GM21447 (cell line): ENCODE measurements at regions not wholly inside any gene's neighbourhood (a gene's known extent, or its start where the extent isn't known, plus 50 kb on each side); places are given as distances from the start of the nearest gene placed in this dataset.

Experiments used
- ATAC-seq: cut with Tn5 transposase; IDR thresholded peaks from one replicate; pipeline ENCODE4 v1.9.1; 2021; ENCODE audit not compliant: unreplicated experiment

DNA sequence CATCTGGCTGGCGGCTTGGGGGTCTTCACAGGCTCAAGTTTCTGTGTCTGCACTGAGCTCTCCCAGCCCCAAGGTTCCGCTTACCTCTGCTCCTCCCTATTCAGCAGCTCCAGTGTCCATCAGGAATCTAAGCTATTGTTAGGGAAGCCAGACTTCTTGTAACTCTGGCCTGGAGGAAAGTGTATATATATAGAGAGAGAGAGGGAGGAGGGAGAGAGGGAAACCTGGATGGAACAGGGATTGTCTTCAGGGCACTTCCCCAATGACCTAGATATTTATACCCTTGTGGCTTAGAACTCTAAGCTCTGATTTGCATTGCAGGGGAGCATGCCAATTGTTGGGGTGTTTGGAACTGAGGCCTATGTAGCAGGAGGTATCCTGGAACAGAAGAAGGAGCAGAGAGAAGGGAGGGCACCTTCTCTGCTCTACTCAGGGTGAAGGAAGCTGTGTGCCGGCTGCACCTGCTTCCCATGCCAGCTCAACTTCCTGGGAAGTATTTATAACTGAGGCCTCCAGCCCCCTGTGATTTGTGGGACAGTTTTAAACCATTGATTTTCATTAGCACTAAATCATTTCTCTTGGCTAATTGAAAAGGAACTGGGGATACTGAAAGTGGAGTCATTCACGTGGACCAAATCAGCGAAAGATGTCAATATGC lies 70.9 kb downstream of the NAV1 start:
- ATAC-seq, result no peak

DNA sequence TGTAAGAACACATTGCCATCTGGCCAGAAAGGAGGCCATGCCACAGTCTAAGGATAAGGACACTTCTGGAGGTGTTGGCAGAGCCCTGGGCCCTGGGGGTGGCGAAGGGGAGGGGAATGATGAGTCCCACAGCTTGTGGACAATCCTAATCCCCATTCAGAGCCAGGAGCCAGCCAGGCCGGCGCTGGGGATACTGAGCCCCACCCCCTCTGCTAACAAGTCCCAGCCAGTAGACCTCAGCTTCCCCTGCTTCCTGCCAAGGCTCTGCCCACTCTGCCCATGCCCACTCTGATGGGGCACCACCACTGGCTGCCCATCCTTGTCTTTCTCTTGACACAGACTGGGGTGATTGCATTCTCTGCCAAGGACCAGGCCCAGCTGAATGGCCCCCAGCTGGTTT lies 71.9 kb downstream of the NAV1 start:
- ATAC-seq, result no peak

- no peak for ATAC-seq
These were observed 73.7 kb downstream of the NAV1 start for GRCh38 chr1:201612645-201613044.

DNA sequence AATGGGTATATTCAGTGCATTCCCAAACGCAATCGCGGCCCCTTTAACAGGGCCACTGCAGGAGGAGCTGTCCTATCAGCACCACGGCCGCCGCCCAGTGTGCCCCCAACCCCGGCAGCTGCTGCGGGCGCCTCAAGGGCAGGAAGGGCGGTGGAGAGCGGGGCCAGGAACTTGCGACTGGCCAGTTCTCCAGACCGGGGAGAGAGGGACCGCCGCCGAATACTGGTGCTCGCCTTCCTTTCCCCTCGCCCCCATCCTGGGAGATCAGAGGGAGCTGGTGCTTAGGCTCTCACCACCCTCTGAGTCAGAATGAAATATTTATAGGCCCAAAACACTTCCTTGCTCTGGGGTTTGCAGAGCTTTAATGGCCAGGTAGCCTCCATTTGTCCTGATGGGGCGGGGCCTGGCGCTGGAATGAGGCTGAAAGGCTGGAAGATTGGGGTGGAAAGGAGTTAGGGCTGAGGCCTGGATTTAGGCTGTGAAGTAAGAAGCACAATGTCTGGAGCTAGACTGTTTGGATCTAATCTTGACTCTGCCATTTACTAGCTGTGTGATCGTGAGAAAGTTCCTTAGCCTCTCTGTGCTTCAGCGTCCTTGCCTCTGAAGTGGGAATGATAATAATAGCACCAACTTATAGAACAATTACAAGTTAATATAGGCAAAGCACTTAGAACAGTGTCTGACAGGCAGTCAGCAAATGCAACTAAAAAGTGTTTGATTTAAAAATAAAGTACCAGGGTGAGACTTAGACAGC lies 75.5 kb downstream of the NAV1 start:
- no peak for ATAC-seq

- no peak for ATAC-seq
These were observed 78.2 kb downstream of the NAV1 start for GRCh38 chr1:201617157-201617556.

GRCh38 chr1:201618389-201618788 lies 79.5 kb downstream of the NAV1 start:
- no peak for ATAC-seq

- no peak for ATAC-seq
These were observed 80.0 kb downstream of the NAV1 start for GRCh38 chr1:201618905-201619304.

DNA sequence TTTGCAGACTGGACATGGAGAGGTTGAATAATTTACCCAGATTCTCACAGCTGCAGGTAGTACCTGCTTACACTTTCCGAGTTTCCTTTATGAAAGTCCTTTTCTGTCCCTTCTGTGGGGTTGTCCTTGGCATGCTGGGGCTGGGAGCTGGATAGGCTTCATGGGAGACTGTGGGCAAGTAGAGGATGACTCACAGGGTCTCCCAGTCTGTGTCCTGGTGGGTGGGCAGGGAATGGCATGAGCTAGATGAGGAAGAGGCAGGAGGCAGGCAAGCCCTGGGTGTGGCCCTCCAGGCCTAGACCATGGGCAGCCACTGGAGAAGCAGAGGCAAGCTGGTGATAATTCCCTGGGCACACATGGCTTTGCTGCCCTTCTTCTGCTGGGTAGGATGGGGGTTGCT lies 80.6 kb downstream of the NAV1 start:
- ATAC-seq, result no peak

DNA sequence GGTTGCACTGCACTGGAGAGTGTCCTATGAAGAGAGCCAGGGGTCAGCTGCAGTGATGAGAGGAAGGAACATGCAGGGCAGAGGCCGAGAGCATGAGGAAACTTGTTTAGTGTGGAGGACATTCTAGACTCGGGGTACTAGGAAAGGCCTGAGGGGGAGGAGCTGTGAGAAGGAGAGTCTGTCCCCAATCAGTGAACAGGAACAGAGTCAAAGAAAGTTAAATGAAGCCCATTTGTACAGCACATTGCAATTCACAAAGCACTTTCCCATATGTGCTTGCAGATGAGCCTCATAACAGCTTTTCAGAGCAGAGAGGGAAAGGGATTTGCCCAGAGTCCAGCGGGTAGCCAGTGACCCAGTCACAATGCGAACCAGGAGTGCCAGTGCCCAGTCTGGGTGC lies 83.4 kb downstream of the NAV1 start:
- no peak for ATAC-seq

- no peak for ATAC-seq
These were observed 83.9 kb downstream of the NAV1 start for GRCh38 chr1:201622824-201623223.

- ATAC-seq, result no peak
These were observed 85.9 kb downstream of the NAV1 start for GRCh38 chr1:201624741-201625225.

- no peak for ATAC-seq
These were observed 86.4 kb downstream of the NAV1 start for GRCh38 chr1:201625226-201625761.

DNA sequence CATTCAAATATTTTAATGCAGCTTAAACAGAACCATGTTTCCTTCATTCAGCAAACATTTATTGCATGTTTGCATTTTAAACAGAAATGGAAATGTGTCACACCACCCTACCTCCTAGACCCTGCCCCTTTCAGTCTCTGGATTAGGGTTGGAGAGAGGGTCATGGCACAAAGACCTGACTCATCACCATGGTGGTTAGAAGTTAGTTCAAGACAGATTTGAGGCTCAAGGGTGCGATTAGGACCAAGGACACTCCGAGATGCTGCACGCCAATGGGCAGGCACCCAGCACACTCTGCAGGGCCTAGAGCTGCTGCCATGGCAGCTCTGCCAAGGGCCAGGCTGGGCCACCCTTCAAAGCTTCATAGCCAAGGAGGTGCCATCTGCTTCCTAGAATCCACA lies 86.9 kb downstream of the NAV1 start:
- no peak for ATAC-seq

DNA sequence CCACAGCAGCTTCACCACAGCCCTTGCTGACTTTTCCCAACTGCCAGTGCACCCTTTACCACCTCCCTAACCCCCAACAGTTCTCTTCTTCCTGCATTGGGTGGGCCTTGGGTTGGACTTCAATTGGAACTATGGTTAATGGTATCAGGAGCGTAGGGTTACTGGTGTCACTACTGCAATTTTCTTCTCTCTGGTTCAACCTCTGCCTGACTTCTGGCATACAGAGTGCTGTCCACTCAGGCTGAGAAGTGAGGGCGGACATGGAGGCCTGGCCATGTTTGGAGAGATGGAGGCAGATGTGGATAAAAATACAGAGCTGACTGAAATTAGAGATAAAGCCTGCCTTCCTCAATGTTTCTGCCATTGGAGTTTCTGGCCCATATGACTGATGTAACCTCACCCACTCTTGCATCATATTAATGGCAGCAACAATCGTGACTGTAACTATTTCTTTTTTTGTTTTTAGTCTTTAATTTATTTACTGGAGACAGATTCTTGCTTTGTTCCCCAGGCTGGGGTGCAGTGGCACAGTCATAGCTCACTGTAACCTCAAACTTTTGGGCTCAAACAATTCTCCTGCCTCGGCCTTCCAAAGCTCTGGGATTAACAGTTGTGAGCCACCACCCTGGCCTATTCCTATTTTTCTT lies 87.8 kb downstream of the NAV1 start:
- no peak for ATAC-seq

- no peak for ATAC-seq
These were observed 89.6 kb downstream of the NAV1 start for GRCh38 chr1:201628490-201628889.

GRCh38 chr1:201630582-201630981 lies 91.7 kb downstream of the NAV1 start:
- ATAC-seq, result no peak

DNA sequence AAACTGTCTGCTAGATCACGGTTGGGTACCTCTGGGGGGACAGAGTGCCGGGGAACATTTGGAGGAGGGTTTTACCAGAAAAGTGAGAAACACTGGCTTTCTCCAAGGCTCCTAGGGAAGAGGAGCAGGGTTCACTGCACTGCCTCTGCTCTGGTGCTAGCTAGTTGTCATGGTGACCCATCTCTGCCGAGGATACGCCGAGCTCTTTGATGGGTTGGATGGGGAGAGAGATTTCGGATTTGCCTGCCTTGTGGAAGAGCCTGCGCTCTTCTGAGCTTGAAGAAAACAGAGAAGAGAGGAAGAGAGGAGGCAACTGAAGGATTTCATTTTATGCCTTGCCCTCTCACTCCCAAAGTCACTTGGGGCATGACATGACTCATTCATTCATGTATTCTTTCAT lies 92.1 kb downstream of the NAV1 start:
- ATAC-seq, result no peak

DNA sequence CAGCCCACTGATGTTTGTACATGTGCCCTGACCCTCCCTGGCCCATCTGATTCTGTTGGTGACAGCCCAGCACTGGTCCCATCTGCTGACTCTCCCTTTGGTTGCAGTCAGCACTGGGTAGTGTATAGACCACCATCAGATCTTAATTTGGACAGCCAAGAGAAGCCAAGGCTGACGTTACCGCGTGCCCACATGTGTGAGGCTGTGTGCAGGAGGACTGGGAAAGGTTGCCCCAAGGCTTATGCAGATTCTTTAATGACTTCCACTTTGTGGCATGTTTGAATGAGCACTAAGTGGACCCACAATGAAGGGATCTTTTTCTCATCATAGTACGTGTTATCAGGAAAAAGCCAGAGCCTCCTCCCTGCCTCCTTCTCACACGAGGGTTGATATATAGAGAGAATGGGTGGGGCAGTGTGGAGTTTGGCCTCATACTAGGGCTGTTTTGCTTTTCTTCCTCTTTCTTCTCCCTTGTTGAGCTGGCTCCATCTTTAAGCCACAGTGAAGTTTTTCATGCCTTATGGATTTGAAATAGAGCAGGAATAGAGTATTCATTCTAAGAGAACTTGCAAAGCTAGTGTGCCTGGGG lies 93.5 kb downstream of the NAV1 start:
- no peak for ATAC-seq

DNA sequence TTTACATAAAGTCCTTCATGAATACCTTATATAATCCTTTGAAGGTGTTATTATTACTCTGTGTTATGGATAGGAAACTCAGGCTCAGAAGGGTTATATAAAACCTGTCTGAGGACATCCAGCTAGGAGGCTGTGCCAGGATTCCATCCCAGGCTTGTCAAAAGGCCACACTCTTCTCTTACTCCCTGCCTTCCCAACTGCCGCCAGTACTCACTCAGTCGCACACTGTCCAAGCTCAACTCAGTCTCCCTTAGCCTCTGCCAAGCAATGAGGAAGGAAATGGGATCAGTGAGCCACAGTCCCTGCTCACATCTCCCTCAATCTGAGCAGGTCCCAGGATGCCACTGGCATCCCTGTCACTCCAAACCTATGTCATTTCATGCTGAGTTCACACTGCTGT lies 94.4 kb downstream of the NAV1 start:
- no peak for ATAC-seq

- no peak for ATAC-seq
These were observed 94.9 kb downstream of the NAV1 start for GRCh38 chr1:201633811-201634210.

GRCh38 chr1:201634261-201634660 lies 95.3 kb downstream of the NAV1 start:
- ATAC-seq, result no peak
